IPS-18a (cell line): ENCODE measurements at regions not wholly inside any gene's neighbourhood (a gene's known extent, or its start where the extent isn't known, plus 50 kb on each side); places are given as distances from the start of the nearest gene placed in this dataset.

Experiments
- H3K27ac ChIP-seq: one replicate; pipeline ENCODE4 v1.5.1; 2013; ENCODE audit warnings: low read length
- H3K27me3 ChIP-seq: one replicate; pipeline ENCODE4 v1.6.1; 2013; ENCODE audit warnings: mild to moderate bottlenecking, low read length; ENCODE audit not compliant: control insufficient read depth, insufficient read depth
- H3K36me3 ChIP-seq: one replicate; pipeline ENCODE4 v1.6.1; 2013; ENCODE audit warnings: low read depth, low read length; ENCODE audit not compliant: control insufficient read depth
- H3K4me1 ChIP-seq: one replicate; pipeline ENCODE4 v1.6.1; 2013; ENCODE audit warnings: low read depth, low read length; ENCODE audit not compliant: control insufficient read depth
- H3K4me3 ChIP-seq: one replicate; pipeline ENCODE4 v1.5.1; 2013; ENCODE audit warnings: low read length
- H3K9ac ChIP-seq: one replicate; pipeline ENCODE4 v1.6.1; 2013; ENCODE audit warnings: mild to moderate bottlenecking, low read length, moderate library complexity
- H3K9me3 ChIP-seq: one replicate; pipeline ENCODE4 v1.6.1; 2013; ENCODE audit warnings: low read depth, low read length; ENCODE audit not compliant: control insufficient read depth

GRCh38 chrX:26373829-26374228 lies 157.9 kb downstream of the MAGEB5 start:
- Histone ChIP-seq H3K27me3 (no peaks in the 10 kb centered on the region), H3K36me3 (no peaks in the 10 kb centered on the region), H3K9ac (no peak overlapping the region), H3K9me3 (peaks cover 3% of the 10 kb centered on the region), H3K27ac (no peak overlapping the region), H3K4me1 (no peaks in the 10 kb centered on the region), H3K4me3 (no peak overlapping the region)

GRCh38 chrX:26352891-26353430 lies 137.0 kb downstream of the MAGEB5 start:
- H3K27me3 ChIP-seq, result no peaks in the 10 kb centered on the region

GRCh38 chrX:26347171-26347570 lies 131.2 kb downstream of the MAGEB5 start:
- H3K4me3 ChIP-seq, result no peak overlapping the region
- H3K9ac ChIP-seq, result no peak overlapping the region
- peaks cover 14% of the 10 kb centered on the region for H3K9me3 ChIP-seq
- H3K27ac ChIP-seq, result no peak overlapping the region
- no peaks in the 10 kb centered on the region for H3K4me1 ChIP-seq
- no peaks in the 10 kb centered on the region for H3K36me3 ChIP-seq
- H3K27me3 ChIP-seq, result no peaks in the 10 kb centered on the region

More at GRCh38 chrX:26352891-26353430, 137.0 kb downstream of the MAGEB5 start:
- peaks cover 2% of the 10 kb centered on the region for H3K9me3 ChIP-seq
- H3K4me1 ChIP-seq, result no peaks in the 10 kb centered on the region
- no peak overlapping the region for H3K9ac ChIP-seq
- H3K36me3 ChIP-seq, result no peaks in the 10 kb centered on the region
- H3K4me3 ChIP-seq, result no peak overlapping the region
- no peak overlapping the region for H3K27ac ChIP-seq

GRCh38 chrX:26334232-26334631 lies 118.3 kb downstream of the MAGEB5 start:
- no peak overlapping the region for H3K9ac ChIP-seq
- no peak overlapping the region for H3K4me3 ChIP-seq
- no peaks in the 10 kb centered on the region for H3K27me3 ChIP-seq
- H3K27ac ChIP-seq, result no peak overlapping the region
- no peaks in the 10 kb centered on the region for H3K4me1 ChIP-seq
- peaks cover 17% of the 10 kb centered on the region for H3K9me3 ChIP-seq
- no peaks in the 10 kb centered on the region for H3K36me3 ChIP-seq

GRCh38 chrX:26328608-26329319 lies 112.8 kb downstream of the MAGEB5 start:
- H3K4me1 ChIP-seq, result no peaks in the 10 kb centered on the region
- H3K27me3 ChIP-seq, result no peaks in the 10 kb centered on the region

GRCh38 chrX:26309262-26309661 lies 93.3 kb downstream of the MAGEB5 start:
- no peaks in the 10 kb centered on the region for H3K4me1 ChIP-seq
- no peak overlapping the region for H3K27ac ChIP-seq
- H3K27me3 ChIP-seq, result no peaks in the 10 kb centered on the region
- H3K36me3 ChIP-seq, result no peaks in the 10 kb centered on the region
- H3K4me3 ChIP-seq, result no peak overlapping the region
- peaks cover 28% of the 10 kb centered on the region for H3K9me3 ChIP-seq
- H3K9ac ChIP-seq, result no peak overlapping the region

More at GRCh38 chrX:26328608-26329319, 112.8 kb downstream of the MAGEB5 start:
- Histone ChIP-seq H3K9ac (no peak overlapping the region), H3K36me3 (no peaks in the 10 kb centered on the region), H3K4me3 (no peak overlapping the region), H3K9me3 (peaks cover 31% of the 10 kb centered on the region), H3K27ac (no peak overlapping the region)

- Histone ChIP-seq H3K27ac (no peak overlapping the region), H3K27me3 (no peaks in the 10 kb centered on the region), H3K9ac (no peak overlapping the region), H3K4me3 (no peak overlapping the region), H3K36me3 (no peaks in the 10 kb centered on the region), H3K4me1 (no peaks in the 10 kb centered on the region), H3K9me3 (peaks cover 15% of the 10 kb centered on the region)
These were observed 79.5 kb downstream of the MAGEB5 start for GRCh38 chrX:26295425-26295824.

GRCh38 chrX:26286836-26287235 lies 70.9 kb downstream of the MAGEB5 start:
- H3K27ac ChIP-seq, result no peak overlapping the region
- no peaks in the 10 kb centered on the region for H3K4me1 ChIP-seq
- no peak overlapping the region for H3K4me3 ChIP-seq
- no peaks in the 10 kb centered on the region for H3K36me3 ChIP-seq
- peaks cover 4% of the 10 kb centered on the region for H3K9me3 ChIP-seq
- no peaks in the 10 kb centered on the region for H3K27me3 ChIP-seq
- no peak overlapping the region for H3K9ac ChIP-seq
